ENCODE measurements at regions not wholly inside any gene's neighbourhood (a gene's known extent, or its start where the extent isn't known, plus 50 kb on each side); places are given as distances from the start of the nearest gene placed in this dataset.

GRCh38 chr13:78040205-78040830, 121.7 kb upstream of the EDNRB start:
- DNase-seq (ENCODE audit: low read depth, low spot score): no peak
- H3K4me3 ChIP-seq (ENCODE audit: low read depth, low read length): no peak overlapping the region
- in situ Hi-C loops (cut with HindIII; ENCODE audit: low sequenced_read_pairs): no loop called here
- no peak for TF ChIP-seq CTCF (IDR thresholded peaks at IDR 0.05; ENCODE audit: low read depth, low read length)

GRCh38 chr13:78036841-78037240, 118.2 kb upstream of the EDNRB start:
- H3K4me3 ChIP-seq (ENCODE audit: low read depth, low read length): no peak overlapping the region
- TF ChIP-seq CTCF (IDR thresholded peaks at IDR 0.05; ENCODE audit: low read depth, low read length): no peak
- in situ Hi-C loops (cut with HindIII; ENCODE audit: low sequenced_read_pairs): no loop called here
- no peak for DNase-seq (ENCODE audit: low read depth, low spot score)

- H3K4me3 ChIP-seq (ENCODE audit: low read depth, low read length): no peak overlapping the region
Observed at GRCh38 chr13:78035500-78035899, 116.9 kb upstream of the EDNRB start.

GRCh38 chr13:78033509-78033908, 114.9 kb upstream of the EDNRB start:
- TF ChIP-seq CTCF (IDR thresholded peaks at IDR 0.05; ENCODE audit: low read depth, low read length): no peak
- H3K4me3 ChIP-seq (ENCODE audit: low read depth, low read length): no peak overlapping the region
- no peak for DNase-seq (ENCODE audit: low read depth, low spot score)
- in situ Hi-C loops (cut with HindIII; ENCODE audit: low sequenced_read_pairs): no loop called here

More at GRCh38 chr13:78035500-78035899, 116.9 kb upstream of the EDNRB start:
- no peak for DNase-seq (ENCODE audit: low read depth, low spot score)
- in situ Hi-C loops (cut with HindIII; ENCODE audit: low sequenced_read_pairs): no loop called here
- no peak for TF ChIP-seq CTCF (IDR thresholded peaks at IDR 0.05; ENCODE audit: low read depth, low read length)

- H3K4me3 ChIP-seq (ENCODE audit: low read depth, low read length): no peak overlapping the region
- TF ChIP-seq CTCF (IDR thresholded peaks at IDR 0.05; ENCODE audit: low read depth, low read length): no peak
- in situ Hi-C loops (cut with HindIII; ENCODE audit: low sequenced_read_pairs): no loop called here
- DNase-seq (ENCODE audit: low read depth, low spot score): no peak
Observed at GRCh38 chr13:78032132-78032531, 113.5 kb upstream of the EDNRB start.

- no peak for DNase-seq (ENCODE audit: low read depth, low spot score)
- in situ Hi-C loops (cut with HindIII; ENCODE audit: low sequenced_read_pairs): no loop called here
- no peak for TF ChIP-seq CTCF (IDR thresholded peaks at IDR 0.05; ENCODE audit: low read depth, low read length)
- H3K4me3 ChIP-seq (ENCODE audit: low read depth, low read length): no peak overlapping the region
Observed at GRCh38 chr13:78030341-78030896, 111.8 kb upstream of the EDNRB start.

All from astrocyte of the spinal cord (primary cell).